ENCODE measurements at regions not wholly inside any gene's neighbourhood (a gene's known extent, or its start where the extent isn't known, plus 50 kb on each side); places are given as distances from the start of the nearest gene placed in this dataset.

GRCh38 chr16:62100651-62101050 lies 64.4 kb upstream of the CDH8 start:
- TF ChIP-seq POLR2A (IDR thresholded peaks at IDR 0.05) (no peak), CTCF (IDR thresholded peaks at IDR 0.05) (no peak)

Data from testis (tissue), 2 donors.